ENCODE measurements at regions not wholly inside any gene's neighbourhood (a gene's known extent, or its start where the extent isn't known, plus 50 kb on each side); places are given as distances from the start of the nearest gene placed in this dataset.
"Not testable (repeated sequence)": the region's sequence is repeated elsewhere in the genome, so short reads cannot be mapped to it uniquely, and the experiment has no call there.

GRCh38 chr12:43193096-43193495 is 358.9 kb downstream of the ADAMTS20 start:
- H3K4me3 Mint-ChIP-seq; DNase-seq; H3K4me1 Mint-ChIP-seq; H3K27me3 Mint-ChIP-seq; H3K27ac Mint-ChIP-seq; POLR2A ChIA-PET; H3K36me3 Mint-ChIP-seq (ENCODE audit: low read depth); CTCF ChIA-PET: not testable (repeated sequence)
- H3K9me3 Mint-ChIP-seq: peaks cover 11% of the 10 kb centered on the region

- H3K4me1 Mint-ChIP-seq; H3K27me3 Mint-ChIP-seq; H3K4me3 Mint-ChIP-seq; DNase-seq; H3K27ac Mint-ChIP-seq; CTCF ChIA-PET; POLR2A ChIA-PET; H3K36me3 Mint-ChIP-seq (ENCODE audit: low read depth): not testable (repeated sequence)
- peaks cover 11% of the 10 kb centered on the region for H3K9me3 Mint-ChIP-seq
Observed at GRCh38 chr12:43192442-43192841, 359.6 kb downstream of the ADAMTS20 start.

- H3K27ac Mint-ChIP-seq: no peak overlapping the region
- CTCF ChIA-PET: no interaction called here
Observed at GRCh38 chr12:43180242-43180641, 371.8 kb downstream of the ADAMTS20 start.

GRCh38 chr12:43179486-43179885 is 372.5 kb downstream of the ADAMTS20 start:
- Mint-ChIP-seq H3K4me1 (no peaks in the 10 kb centered on the region), H3K36me3 (ENCODE audit: low read depth) (no peaks in the 10 kb centered on the region), H3K9me3 (peaks cover 12% of the 10 kb centered on the region), H3K27ac (no peak overlapping the region), H3K4me3 (no peak overlapping the region), H3K27me3 (no peaks in the 10 kb centered on the region)
- ChIA-PET POLR2A (no interaction called here), CTCF (no interaction called here)
- DNase-seq: no peak

More at GRCh38 chr12:43180242-43180641, 371.8 kb downstream of the ADAMTS20 start:
- peaks cover 12% of the 10 kb centered on the region for H3K9me3 Mint-ChIP-seq
- no peaks in the 10 kb centered on the region for H3K4me1 Mint-ChIP-seq
- no peak overlapping the region for H3K4me3 Mint-ChIP-seq
- no peaks in the 10 kb centered on the region for H3K36me3 Mint-ChIP-seq (ENCODE audit: low read depth)
- POLR2A ChIA-PET: no interaction called here
- DNase-seq: no peak
- H3K27me3 Mint-ChIP-seq: no peaks in the 10 kb centered on the region

GRCh38 chr12:43177276-43177675 is 374.7 kb downstream of the ADAMTS20 start:
- Mint-ChIP-seq H3K4me3 (no peak overlapping the region), H3K27ac (no peak overlapping the region), H3K36me3 (ENCODE audit: low read depth) (no peaks in the 10 kb centered on the region)

GRCh38 chr12:43169115-43169681 is 382.8 kb downstream of the ADAMTS20 start:
- CTCF ChIA-PET: no interaction called here
- peaks cover 2% of the 10 kb centered on the region for H3K9me3 Mint-ChIP-seq
- H3K27me3 Mint-ChIP-seq: no peaks in the 10 kb centered on the region
- H3K27ac Mint-ChIP-seq: no peak overlapping the region
- no peak for DNase-seq
- H3K4me1 Mint-ChIP-seq: no peaks in the 10 kb centered on the region
- no peaks in the 10 kb centered on the region for H3K36me3 Mint-ChIP-seq (ENCODE audit: low read depth)
- no peak overlapping the region for H3K4me3 Mint-ChIP-seq
- POLR2A ChIA-PET: no interaction called here

More at GRCh38 chr12:43177276-43177675, 374.7 kb downstream of the ADAMTS20 start:
- CTCF ChIA-PET: no interaction called here
- POLR2A ChIA-PET: no interaction called here
- DNase-seq: no peak
- Mint-ChIP-seq H3K9me3 (peaks cover 5% of the 10 kb centered on the region), H3K4me1 (no peaks in the 10 kb centered on the region), H3K27me3 (no peaks in the 10 kb centered on the region)

- CTCF ChIA-PET: no interaction called here
- peaks cover 2% of the 10 kb centered on the region for H3K9me3 Mint-ChIP-seq
Observed at GRCh38 chr12:43167691-43168090, 384.3 kb downstream of the ADAMTS20 start.

GRCh38 chr12:43165351-43165750 is 386.7 kb downstream of the ADAMTS20 start:
- no peaks in the 10 kb centered on the region for H3K36me3 Mint-ChIP-seq (ENCODE audit: low read depth)
- H3K9me3 Mint-ChIP-seq: peaks cover 2% of the 10 kb centered on the region
- no peaks in the 10 kb centered on the region for H3K4me1 Mint-ChIP-seq
- H3K4me3 Mint-ChIP-seq: no peak overlapping the region
- ChIA-PET POLR2A (no interaction called here), CTCF (no interaction called here)
- DNase-seq: no peak
- H3K27ac Mint-ChIP-seq: no peak overlapping the region
- H3K27me3 Mint-ChIP-seq: no peaks in the 10 kb centered on the region

More at GRCh38 chr12:43167691-43168090, 384.3 kb downstream of the ADAMTS20 start:
- H3K27ac Mint-ChIP-seq: no peak overlapping the region
- H3K27me3 Mint-ChIP-seq: no peaks in the 10 kb centered on the region
- no peaks in the 10 kb centered on the region for H3K36me3 Mint-ChIP-seq (ENCODE audit: low read depth)
- no peak for DNase-seq
- no peak overlapping the region for H3K4me3 Mint-ChIP-seq
- no peaks in the 10 kb centered on the region for H3K4me1 Mint-ChIP-seq
- POLR2A ChIA-PET: no interaction called here

- no peaks in the 10 kb centered on the region for H3K4me1 Mint-ChIP-seq
- no peak overlapping the region for H3K27ac Mint-ChIP-seq
- POLR2A ChIA-PET: no interaction called here
- peaks cover 2% of the 10 kb centered on the region for H3K9me3 Mint-ChIP-seq
- no peak overlapping the region for H3K4me3 Mint-ChIP-seq
- no peaks in the 10 kb centered on the region for H3K36me3 Mint-ChIP-seq (ENCODE audit: low read depth)
- H3K27me3 Mint-ChIP-seq: no peaks in the 10 kb centered on the region
- DNase-seq: no peak
- CTCF ChIA-PET: no interaction called here
Observed at GRCh38 chr12:43162138-43162537, 389.9 kb downstream of the ADAMTS20 start.

- POLR2A ChIA-PET: no interaction called here
Observed at GRCh38 chr12:43159506-43159905, 392.5 kb downstream of the ADAMTS20 start.

GRCh38 chr12:43158126-43158525 is 393.9 kb downstream of the ADAMTS20 start:
- no peak overlapping the region for H3K27ac Mint-ChIP-seq
- no peak overlapping the region for H3K4me3 Mint-ChIP-seq
- ChIA-PET POLR2A (no interaction called here), CTCF (no interaction called here)
- DNase-seq: no peak
- H3K4me1 Mint-ChIP-seq: no peaks in the 10 kb centered on the region
- H3K36me3 Mint-ChIP-seq (ENCODE audit: low read depth): no peaks in the 10 kb centered on the region
- no peaks in the 10 kb centered on the region for H3K27me3 Mint-ChIP-seq
- H3K9me3 Mint-ChIP-seq: peaks cover 4% of the 10 kb centered on the region

More at GRCh38 chr12:43159506-43159905, 392.5 kb downstream of the ADAMTS20 start:
- CTCF ChIA-PET: no interaction called here
- Mint-ChIP-seq H3K27ac (no peak overlapping the region), H3K4me1 (no peaks in the 10 kb centered on the region), H3K9me3 (peaks cover 4% of the 10 kb centered on the region), H3K36me3 (ENCODE audit: low read depth) (no peaks in the 10 kb centered on the region), H3K27me3 (no peaks in the 10 kb centered on the region), H3K4me3 (no peak overlapping the region)
- DNase-seq: no peak

- ChIA-PET POLR2A (no interaction called here), CTCF (no interaction called here)
- Mint-ChIP-seq H3K9me3 (peaks cover 4% of the 10 kb centered on the region), H3K4me3 (no peak overlapping the region), H3K27me3 (no peaks in the 10 kb centered on the region), H3K27ac (no peak overlapping the region), H3K36me3 (ENCODE audit: low read depth) (no peaks in the 10 kb centered on the region), H3K4me1 (no peaks in the 10 kb centered on the region)
- DNase-seq: no peak
Observed at GRCh38 chr12:43155376-43155775, 396.6 kb downstream of the ADAMTS20 start.

- no peaks in the 10 kb centered on the region for H3K4me1 Mint-ChIP-seq
- DNase-seq: no peak
- no peak overlapping the region for H3K27ac Mint-ChIP-seq
- no peak overlapping the region for H3K4me3 Mint-ChIP-seq
- ChIA-PET POLR2A (no interaction called here), CTCF (no interaction called here)
- peaks cover 4% of the 10 kb centered on the region for H3K9me3 Mint-ChIP-seq
- H3K36me3 Mint-ChIP-seq (ENCODE audit: low read depth): no peaks in the 10 kb centered on the region
- no peaks in the 10 kb centered on the region for H3K27me3 Mint-ChIP-seq
Observed at GRCh38 chr12:43154498-43155045, 397.4 kb downstream of the ADAMTS20 start.

- ChIA-PET POLR2A (no interaction called here), CTCF (no interaction called here)
- Mint-ChIP-seq H3K27ac (no peak overlapping the region), H3K27me3 (no peaks in the 10 kb centered on the region), H3K4me1 (no peaks in the 10 kb centered on the region), H3K36me3 (ENCODE audit: low read depth) (no peaks in the 10 kb centered on the region), H3K4me3 (no peak overlapping the region), H3K9me3 (peaks cover 3% of the 10 kb centered on the region)
- DNase-seq: no peak
Observed at GRCh38 chr12:43151441-43151981, 400.5 kb downstream of the ADAMTS20 start.
